ENCODE measurements at regions not wholly inside any gene's neighbourhood (a gene's known extent, or its start where the extent isn't known, plus 50 kb on each side); places are given as distances from the start of the nearest gene placed in this dataset.

DNA sequence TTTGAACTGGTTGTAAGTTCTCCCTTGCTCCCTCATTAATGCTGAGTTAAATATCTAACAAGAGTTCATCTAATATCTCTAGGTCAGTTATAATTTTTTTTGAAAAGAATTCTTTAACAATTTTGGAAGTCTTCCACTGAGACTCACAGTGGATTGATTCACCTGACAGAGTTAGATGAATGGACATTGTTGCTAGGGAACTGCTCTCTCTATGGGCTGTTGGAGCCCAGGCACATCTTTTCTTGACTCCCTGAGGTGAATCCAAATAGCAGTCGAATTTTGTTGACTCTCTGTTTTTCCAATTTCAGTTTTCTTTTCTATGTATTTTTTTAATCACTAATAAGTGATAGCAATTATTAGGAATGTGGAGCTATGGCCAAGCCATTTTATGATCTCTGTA is 996.1 kb upstream of the PABPC4L start:
- H3K4me2 ChIP-seq = no peak overlapping the region

DNA sequence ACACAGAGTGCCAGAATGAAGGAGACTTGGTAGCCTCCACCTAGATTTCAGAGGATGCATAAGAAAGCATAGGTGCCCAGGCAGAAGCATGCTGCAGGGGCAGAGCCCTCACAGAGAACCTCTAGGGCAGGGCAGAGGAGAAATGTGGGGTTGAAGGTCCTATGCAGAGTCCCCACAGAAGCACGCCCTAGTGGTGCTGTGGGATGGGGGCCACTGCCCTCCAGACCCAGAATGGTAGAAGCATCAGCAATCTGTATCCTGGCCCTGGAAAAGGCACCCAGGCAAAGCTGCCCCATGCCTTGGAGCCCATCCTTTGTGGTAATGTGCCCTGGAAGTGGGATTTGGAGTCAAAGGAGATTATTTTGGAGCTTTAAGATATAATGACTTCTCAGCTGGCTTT is 992.9 kb upstream of the PABPC4L start:
- Histone ChIP-seq H3K4me2 (no peak overlapping the region), H3K27ac (no peak overlapping the region), H3K4me1 (ENCODE audit: insufficient read depth) (no peaks in the 10 kb centered on the region), H3K36me3 (replicated peaks; ENCODE audit: insufficient read depth, low read depth) (no peaks in the 10 kb centered on the region), H4K20me1 (ENCODE audit: insufficient read depth, poor library complexity, severe bottlenecking) (no peaks in the 10 kb centered on the region), H2AFZ (no peak overlapping the region), H3K79me2 (no peaks in the 10 kb centered on the region), H3K9me2 (replicated peaks; ENCODE audit: insufficient read depth) (no peaks in the 10 kb centered on the region), H3K9me3 (ENCODE audit: low read depth) (no peaks in the 10 kb centered on the region), H3K27me3 (no peaks in the 10 kb centered on the region), H3K4me3 (no peak overlapping the region)
- TF ChIP-seq, protein P1, sequence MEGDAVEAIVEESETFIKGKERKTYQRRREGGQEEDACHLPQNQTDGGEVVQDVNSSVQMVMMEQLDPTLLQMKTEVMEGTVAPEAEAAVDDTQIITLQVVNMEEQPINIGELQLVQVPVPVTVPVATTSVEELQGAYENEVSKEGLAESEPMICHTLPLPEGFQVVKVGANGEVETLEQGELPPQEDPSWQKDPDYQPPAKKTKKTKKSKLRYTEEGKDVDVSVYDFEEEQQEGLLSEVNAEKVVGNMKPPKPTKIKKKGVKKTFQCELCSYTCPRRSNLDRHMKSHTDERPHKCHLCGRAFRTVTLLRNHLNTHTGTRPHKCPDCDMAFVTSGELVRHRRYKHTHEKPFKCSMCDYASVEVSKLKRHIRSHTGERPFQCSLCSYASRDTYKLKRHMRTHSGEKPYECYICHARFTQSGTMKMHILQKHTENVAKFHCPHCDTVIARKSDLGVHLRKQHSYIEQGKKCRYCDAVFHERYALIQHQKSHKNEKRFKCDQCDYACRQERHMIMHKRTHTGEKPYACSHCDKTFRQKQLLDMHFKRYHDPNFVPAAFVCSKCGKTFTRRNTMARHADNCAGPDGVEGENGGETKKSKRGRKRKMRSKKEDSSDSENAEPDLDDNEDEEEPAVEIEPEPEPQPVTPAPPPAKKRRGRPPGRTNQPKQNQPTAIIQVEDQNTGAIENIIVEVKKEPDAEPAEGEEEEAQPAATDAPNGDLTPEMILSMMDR (IDR thresholded peaks at IDR 0.05; ENCODE audit: poor library complexity) = no peak
- TF ChIP-seq EZH2phosphoT487 (IDR thresholded peaks at IDR 0.05; ENCODE audit: low read depth, severe bottlenecking, unreplicated experiment) = no peak
- no peak for TF ChIP-seq EZH2 (IDR thresholded peaks at IDR 0.05; ENCODE audit: borderline replicate concordance)
- DNase-seq (ENCODE audit: low spot score) = no peak
- 93% methylated on average over 1 of the region's 1 CpG for WGBS (ENCODE audit: low lambda C conversion rate, missing lambda C conversion rate)

More for the DNA sequence above, 996.1 kb upstream of the PABPC4L start:
- H3K9me2 ChIP-seq (replicated peaks; ENCODE audit: insufficient read depth) = no peaks in the 10 kb centered on the region
- no peaks in the 10 kb centered on the region for H3K36me3 ChIP-seq (replicated peaks; ENCODE audit: insufficient read depth, low read depth)
- no peak overlapping the region for H3K4me3 ChIP-seq
- H2AFZ ChIP-seq = no peak overlapping the region
- no peaks in the 10 kb centered on the region for H3K9me3 ChIP-seq (ENCODE audit: low read depth)
- H3K4me1 ChIP-seq (ENCODE audit: insufficient read depth) = no peaks in the 10 kb centered on the region
- no peaks in the 10 kb centered on the region for H4K20me1 ChIP-seq (ENCODE audit: insufficient read depth, poor library complexity, severe bottlenecking)
- no peak for DNase-seq (ENCODE audit: low spot score)
- WGBS (ENCODE audit: low lambda C conversion rate, missing lambda C conversion rate) = 69% methylated on average over 1 of the region's 1 CpG
- H3K27me3 ChIP-seq = no peaks in the 10 kb centered on the region
- no peaks in the 10 kb centered on the region for H3K79me2 ChIP-seq
- TF ChIP-seq EZH2 (IDR thresholded peaks at IDR 0.05; ENCODE audit: borderline replicate concordance) (no peak), EZH2phosphoT487 (IDR thresholded peaks at IDR 0.05; ENCODE audit: low read depth, severe bottlenecking, unreplicated experiment) (no peak)
- TF ChIP-seq, protein P1 (IDR thresholded peaks at IDR 0.05; ENCODE audit: poor library complexity) = no peak
- H3K27ac ChIP-seq = no peak overlapping the region

DNA sequence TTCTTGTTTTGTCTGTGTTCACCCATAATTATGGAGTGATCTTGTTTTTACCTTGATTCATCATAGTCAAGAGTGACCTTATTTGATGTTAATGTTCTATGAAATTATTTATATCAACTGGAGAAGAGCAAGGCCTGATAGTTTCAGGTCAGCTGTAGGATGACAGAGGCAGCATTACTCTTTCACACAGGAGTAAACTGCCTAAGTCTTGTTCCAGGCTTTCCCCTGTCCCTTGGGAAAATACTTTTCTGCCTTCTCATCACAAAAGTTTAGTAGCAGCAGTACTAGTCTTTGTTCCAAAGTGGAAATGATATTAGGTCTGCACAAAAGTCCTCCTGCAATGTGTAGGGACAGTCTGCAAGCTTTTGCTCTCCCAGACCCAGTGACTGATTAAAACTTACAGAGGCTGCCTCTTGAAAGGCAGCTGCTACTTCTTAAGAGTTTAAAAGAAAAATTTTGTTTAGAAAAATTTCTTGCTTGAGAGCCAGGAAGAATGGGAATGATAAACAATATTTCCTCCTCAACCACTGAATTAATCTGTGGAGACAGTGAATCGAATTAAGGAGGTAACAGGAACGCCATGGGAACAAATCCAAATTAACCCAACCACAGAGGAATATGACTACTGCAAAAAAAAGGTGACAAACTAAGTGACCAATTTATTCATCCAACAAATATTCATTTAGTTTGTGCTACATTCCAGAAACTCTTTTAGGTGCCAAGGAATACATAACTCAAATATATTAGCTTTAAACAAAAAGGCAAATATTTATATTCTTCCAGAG is 991.4 kb upstream of the PABPC4L start:
- TF ChIP-seq, protein P1 (IDR thresholded peaks at IDR 0.05; ENCODE audit: poor library complexity) = no peak
- TF ChIP-seq EZH2phosphoT487 (IDR thresholded peaks at IDR 0.05; ENCODE audit: low read depth, severe bottlenecking, unreplicated experiment) = no peak
- TF ChIP-seq EZH2 (IDR thresholded peaks at IDR 0.05; ENCODE audit: borderline replicate concordance) = no peak
- no peaks in the 10 kb centered on the region for H3K79me2 ChIP-seq
- H2AFZ ChIP-seq = no peak overlapping the region
- DNase-seq (ENCODE audit: low spot score) = no peak
- no peaks in the 10 kb centered on the region for H3K36me3 ChIP-seq (replicated peaks; ENCODE audit: insufficient read depth, low read depth)
- no peaks in the 10 kb centered on the region for H3K9me2 ChIP-seq (replicated peaks; ENCODE audit: insufficient read depth)
- no peaks in the 10 kb centered on the region for H3K27me3 ChIP-seq
- WGBS (ENCODE audit: low lambda C conversion rate, missing lambda C conversion rate) = 77% methylated on average over 2 of the region's 2 CpGs
- no peak overlapping the region for H3K4me2 ChIP-seq
- H4K20me1 ChIP-seq (ENCODE audit: insufficient read depth, poor library complexity, severe bottlenecking) = no peaks in the 10 kb centered on the region
- no peaks in the 10 kb centered on the region for H3K4me1 ChIP-seq (ENCODE audit: insufficient read depth)
- H3K4me3 ChIP-seq = no peak overlapping the region
- H3K9me3 ChIP-seq (ENCODE audit: low read depth) = no peaks in the 10 kb centered on the region
- no peak overlapping the region for H3K27ac ChIP-seq
